H7 (cell line): ENCODE measurements at regions not wholly inside any gene's neighbourhood (a gene's known extent, or its start where the extent isn't known, plus 50 kb on each side); places are given as distances from the start of the nearest gene placed in this dataset.

Experiments used
- DNase-seq: peaks from one replicate; pipeline ENCODE4 v3.0.0; 2012
- H3K27me3 ChIP-seq: 2 replicates; pipeline ENCODE4 v1.6.0; 2011; ENCODE audit warnings: mild to moderate bottlenecking, low read length; ENCODE audit not compliant: control insufficient read depth, insufficient read depth
- H3K36me3 ChIP-seq: replicated peaks from 2 replicates; pipeline ENCODE4 v1.5.1; 2011; ENCODE audit warnings: low read length; ENCODE audit not compliant: control insufficient read depth, insufficient read depth
- H3K4me3 ChIP-seq: 2 replicates; pipeline ENCODE4 v1.5.1; 2011; ENCODE audit warnings: low read depth, mild to moderate bottlenecking, control low read depth, low read length, moderate library complexity; ENCODE audit not compliant: insufficient read depth

- no peak for DNase-seq
- no peak overlapping the region for H3K4me3 ChIP-seq
- no peaks in the 10 kb centered on the region for H3K36me3 ChIP-seq
- H3K27me3 ChIP-seq = no peaks in the 10 kb centered on the region
Observed at GRCh38 chr9:91048749-91049148, 247.1 kb downstream of the SYK start.

- no peaks in the 10 kb centered on the region for H3K36me3 ChIP-seq
- no peak overlapping the region for H3K4me3 ChIP-seq
- no peaks in the 10 kb centered on the region for H3K27me3 ChIP-seq
- DNase-seq = no peak
Observed at GRCh38 chr9:91053824-91054223, 252.2 kb downstream of the SYK start.

GRCh38 chr9:91055845-91056244, 254.2 kb downstream of the SYK start:
- no peak for DNase-seq
- no peaks in the 10 kb centered on the region for H3K27me3 ChIP-seq
- no peaks in the 10 kb centered on the region for H3K36me3 ChIP-seq
- no peak overlapping the region for H3K4me3 ChIP-seq

GRCh38 chr9:91056486-91056885, 254.9 kb downstream of the SYK start:
- no peak for DNase-seq
- no peaks in the 10 kb centered on the region for H3K36me3 ChIP-seq

GRCh38 chr9:91056917-91057316, 255.3 kb downstream of the SYK start:
- no peak overlapping the region for H3K4me3 ChIP-seq
- DNase-seq = no peak

More at GRCh38 chr9:91056486-91056885, 254.9 kb downstream of the SYK start:
- Histone ChIP-seq H3K4me3 (no peak overlapping the region), H3K27me3 (no peaks in the 10 kb centered on the region)

GRCh38 chr9:91059713-91060112, 258.1 kb downstream of the SYK start:
- Histone ChIP-seq H3K27me3 (no peaks in the 10 kb centered on the region), H3K4me3 (no peak overlapping the region), H3K36me3 (no peaks in the 10 kb centered on the region)
- no peak for DNase-seq

More at GRCh38 chr9:91056917-91057316, 255.3 kb downstream of the SYK start:
- Histone ChIP-seq H3K36me3 (no peaks in the 10 kb centered on the region), H3K27me3 (no peaks in the 10 kb centered on the region)

GRCh38 chr9:91060520-91061343, 259.1 kb downstream of the SYK start:
- no peaks in the 10 kb centered on the region for H3K36me3 ChIP-seq
- DNase-seq = no peak
- H3K27me3 ChIP-seq = no peaks in the 10 kb centered on the region
- H3K4me3 ChIP-seq = no peak overlapping the region

- Histone ChIP-seq H3K4me3 (no peak overlapping the region), H3K36me3 (no peaks in the 10 kb centered on the region), H3K27me3 (no peaks in the 10 kb centered on the region)
- DNase-seq = no peak
Observed at GRCh38 chr9:91061506-91061905, 259.9 kb downstream of the SYK start.

GRCh38 chr9:91062281-91062680, 260.7 kb downstream of the SYK start:
- no peaks in the 10 kb centered on the region for H3K27me3 ChIP-seq
- no peak overlapping the region for H3K4me3 ChIP-seq
- no peak for DNase-seq
- no peaks in the 10 kb centered on the region for H3K36me3 ChIP-seq

- Histone ChIP-seq H3K36me3 (no peaks in the 10 kb centered on the region), H3K27me3 (no peaks in the 10 kb centered on the region), H3K4me3 (no peak overlapping the region)
- no peak for DNase-seq
Observed at GRCh38 chr9:91063471-91063870, 261.9 kb downstream of the SYK start.

GRCh38 chr9:91065231-91066041, 263.8 kb downstream of the SYK start:
- DNase-seq = no peak

GRCh38 chr9:91066042-91066415, 264.4 kb downstream of the SYK start:
- H3K36me3 ChIP-seq = no peaks in the 10 kb centered on the region
- no peak for DNase-seq

More at GRCh38 chr9:91065231-91066041, 263.8 kb downstream of the SYK start:
- no peaks in the 10 kb centered on the region for H3K36me3 ChIP-seq
- H3K27me3 ChIP-seq = no peaks in the 10 kb centered on the region
- H3K4me3 ChIP-seq = no peak overlapping the region

GRCh38 chr9:91066856-91067255, 265.2 kb downstream of the SYK start:
- H3K4me3 ChIP-seq = no peak overlapping the region
- DNase-seq = no peak
- H3K27me3 ChIP-seq = no peaks in the 10 kb centered on the region
- no peaks in the 10 kb centered on the region for H3K36me3 ChIP-seq

More at GRCh38 chr9:91066042-91066415, 264.4 kb downstream of the SYK start:
- no peak overlapping the region for H3K4me3 ChIP-seq
- no peaks in the 10 kb centered on the region for H3K27me3 ChIP-seq

GRCh38 chr9:91067306-91067860, 265.8 kb downstream of the SYK start:
- Histone ChIP-seq H3K27me3 (no peaks in the 10 kb centered on the region), H3K36me3 (no peaks in the 10 kb centered on the region), H3K4me3 (no peak overlapping the region)
- DNase-seq = no peak
